NCI-H345 treated with DMSO at 0.1 percent for 48 hours (cell line): ENCODE measurements at regions not wholly inside any gene's neighbourhood (a gene's known extent, or its start where the extent isn't known, plus 50 kb on each side); places are given as distances from the start of the nearest gene placed in this dataset.
A peak's percentile ranks its signal among the peaks of the same experiment; 100 is the strongest.
"Not testable (repeated sequence)": the region's sequence is repeated elsewhere in the genome, so short reads cannot be mapped to it uniquely, and the experiment has no call there.

Experiments
- DNase-seq: peaks from one replicate; lab custom pipeline; 2025; ENCODE audit not compliant: unreplicated experiment; lab: John Stamatoyannopoulos, UW

DNA sequence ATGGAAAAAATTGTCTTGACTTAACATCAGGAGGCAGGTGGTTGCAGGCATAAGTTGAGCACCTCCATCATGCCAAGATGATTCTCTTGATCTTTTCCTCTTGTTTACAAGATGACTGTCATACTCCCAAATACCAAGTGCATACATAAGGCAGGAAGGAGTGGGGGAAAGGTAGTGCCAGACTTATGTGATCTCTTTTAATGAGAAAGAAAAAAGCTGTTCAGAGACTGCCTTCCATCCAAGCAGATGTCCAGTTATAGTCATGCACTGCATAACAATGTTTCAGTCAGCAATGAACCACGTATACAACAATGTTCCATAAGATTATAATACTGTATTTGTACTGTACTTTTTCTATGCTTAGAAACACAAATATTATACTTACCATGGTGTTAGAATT lies 135.7 kb downstream of the EHF start:
- DNase-seq: no peak

DNA sequence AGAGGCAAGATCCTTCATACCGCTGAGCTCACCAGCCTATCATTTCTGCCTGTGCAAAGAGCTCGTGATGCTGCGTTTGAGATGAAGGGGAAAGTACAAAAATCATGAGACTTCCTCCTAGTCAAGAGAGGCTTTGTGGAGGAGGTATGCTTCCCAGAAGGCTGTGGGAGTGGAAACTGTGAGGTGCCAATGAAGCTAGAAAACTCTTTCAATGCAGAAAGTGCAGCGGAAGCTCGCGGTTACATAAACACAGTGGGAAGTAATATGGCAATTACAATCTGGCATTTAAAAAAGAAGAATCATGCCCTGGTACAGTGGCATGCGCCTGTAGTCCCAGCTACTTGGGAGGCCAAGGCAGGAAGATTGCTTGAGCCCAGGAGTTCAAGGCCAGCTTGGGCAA lies 134.8 kb downstream of the EHF start:
- DNase-seq: no peak

DNA sequence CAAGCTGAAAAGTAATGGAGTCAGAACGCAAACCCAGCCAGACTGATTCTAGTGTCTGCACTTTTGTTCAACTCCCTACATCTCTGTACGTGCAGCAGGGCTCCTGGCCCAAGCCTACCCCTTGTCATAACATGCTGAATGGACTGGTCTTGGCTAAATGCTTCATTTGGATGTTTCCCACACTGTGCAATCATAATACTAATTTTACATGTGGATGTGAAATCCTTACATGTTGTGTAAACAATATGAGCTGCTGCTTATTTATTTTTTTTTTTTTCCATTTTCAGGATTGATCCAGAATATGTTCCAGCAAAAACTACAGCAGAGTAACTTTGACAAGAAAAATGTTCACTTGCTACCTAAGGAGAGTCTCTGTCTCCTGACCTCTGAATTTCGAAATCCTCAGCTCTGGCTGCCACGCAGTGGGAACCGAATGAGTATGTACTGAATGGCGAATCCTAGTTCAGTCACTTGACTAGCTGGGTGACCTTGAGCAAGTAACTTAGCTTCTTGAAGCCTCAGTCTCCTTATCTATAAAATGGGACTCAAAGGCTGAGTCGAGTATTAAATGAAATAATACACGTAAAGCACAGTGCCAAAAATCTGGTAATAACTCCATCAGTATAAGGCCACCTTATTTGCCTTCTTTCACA lies 133.4 kb downstream of the EHF start:
- DNase-seq: no peak

DNA sequence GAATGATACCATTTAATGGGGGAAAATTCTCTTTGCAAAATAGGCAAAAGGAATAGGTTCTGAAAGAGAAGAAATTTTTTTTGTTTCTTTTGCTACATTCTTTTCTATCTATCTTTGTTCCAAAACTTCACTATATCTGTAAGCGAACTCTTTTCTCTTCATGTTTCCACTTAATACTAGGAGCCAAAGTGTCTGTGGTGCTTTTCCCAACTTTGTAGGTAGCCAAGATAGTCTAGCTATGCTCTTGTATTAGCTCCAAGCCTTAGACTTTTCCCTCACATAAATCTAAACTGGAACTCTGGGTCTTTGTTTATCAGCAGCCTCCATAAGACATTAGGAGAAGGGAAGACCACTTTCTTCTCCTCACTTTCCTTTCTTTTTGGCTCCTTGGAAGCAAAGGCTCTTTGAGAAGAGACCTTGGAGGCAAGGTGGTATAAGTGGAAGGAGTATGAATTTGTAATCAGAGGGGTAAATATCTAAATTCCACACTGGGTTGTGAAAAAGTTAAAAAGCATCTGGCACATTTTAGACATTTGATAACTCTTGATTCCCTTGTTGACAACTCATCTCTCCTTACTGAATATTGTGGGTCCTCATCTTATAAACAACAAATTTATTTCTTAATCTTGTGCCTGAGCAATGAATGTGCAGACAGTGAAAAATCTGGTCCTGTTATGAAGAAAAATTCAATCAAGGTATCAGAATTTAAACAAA lies 130.0 kb downstream of the EHF start:
- no peak for DNase-seq

DNA sequence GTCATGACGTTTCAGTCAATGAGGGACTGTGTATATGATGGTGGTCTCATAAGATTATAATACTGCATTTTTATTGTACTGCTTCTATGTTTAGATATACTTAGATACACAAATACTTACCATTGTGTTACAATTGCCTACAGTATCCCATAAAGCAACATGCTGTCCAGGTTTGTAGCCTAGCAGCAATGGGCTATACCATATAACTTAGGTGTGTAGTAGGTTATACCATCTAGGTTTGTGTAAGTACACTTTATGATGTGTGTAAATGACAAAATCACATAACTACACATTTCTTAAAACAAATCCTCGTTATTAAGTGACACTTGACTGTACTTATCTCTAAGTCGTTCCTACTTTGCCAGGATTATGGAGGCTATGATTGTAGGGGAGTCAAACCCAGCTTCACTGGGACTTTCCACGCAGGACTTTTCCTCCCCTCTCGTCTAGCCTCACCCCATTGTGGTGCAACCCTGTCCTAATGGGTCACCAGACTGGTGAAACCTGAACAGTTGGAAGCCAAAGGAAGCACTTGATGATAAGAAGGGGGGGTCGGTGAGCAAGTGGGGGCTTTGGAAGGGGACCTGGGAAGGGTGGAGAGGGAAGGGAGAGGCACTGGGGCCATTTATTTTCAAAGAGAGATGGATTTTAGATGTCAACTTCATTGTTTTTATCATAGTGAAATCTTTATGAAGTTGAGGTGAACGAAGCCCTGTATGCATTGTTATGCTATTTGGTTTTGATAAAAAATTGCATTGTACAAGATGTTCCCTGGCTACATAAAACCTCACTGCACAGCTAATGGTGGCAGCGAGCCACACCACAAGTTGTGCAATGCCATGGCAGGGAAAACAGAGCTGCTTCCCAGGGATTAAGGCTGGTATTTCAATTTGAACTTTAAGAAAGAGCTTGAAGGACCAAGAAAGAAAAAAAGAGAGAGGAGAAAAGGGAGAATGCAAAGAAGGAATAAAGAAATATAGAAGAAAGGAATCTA lies 129.1 kb downstream of the EHF start:
- no peak for DNase-seq

DNA sequence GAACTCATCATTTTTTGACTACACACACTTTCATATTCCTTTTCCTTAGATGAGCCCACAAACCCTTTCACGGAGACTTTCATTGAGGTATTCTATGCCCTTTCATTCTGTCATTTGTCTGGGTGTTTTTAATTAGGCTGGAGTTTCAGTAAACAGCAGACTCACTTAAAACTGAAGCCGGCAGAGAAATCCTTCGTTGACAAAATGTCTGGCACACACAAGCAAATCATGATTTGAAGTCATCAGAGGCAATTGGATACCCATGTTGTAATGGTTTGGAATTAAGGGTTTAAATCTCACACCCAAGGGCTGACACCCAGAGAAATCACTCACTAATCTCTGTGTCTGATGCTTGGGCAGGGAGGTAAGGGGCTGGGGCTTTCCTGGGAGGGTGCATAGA lies 127.1 kb downstream of the EHF start:
- no peak for DNase-seq

DNA sequence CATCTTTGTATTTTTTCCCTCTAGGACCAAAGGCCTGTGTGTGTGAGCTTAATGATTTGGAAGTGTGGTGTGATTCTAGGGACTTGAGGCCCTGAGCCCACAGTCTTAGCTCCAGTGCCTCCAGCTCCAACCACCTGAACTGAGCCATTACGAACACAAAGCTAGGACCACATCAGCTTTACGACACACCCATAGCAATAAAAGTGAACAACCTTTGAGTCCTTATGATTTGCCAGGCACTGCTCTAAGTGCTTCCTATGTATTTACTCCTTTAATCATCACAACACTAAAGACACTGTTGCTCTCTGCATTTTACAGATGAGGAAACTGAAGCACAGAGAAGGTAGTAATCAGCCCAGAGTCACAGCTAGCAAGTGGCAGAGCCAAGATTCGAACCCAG lies 126.4 kb downstream of the EHF start:
- no peak for DNase-seq

DNA sequence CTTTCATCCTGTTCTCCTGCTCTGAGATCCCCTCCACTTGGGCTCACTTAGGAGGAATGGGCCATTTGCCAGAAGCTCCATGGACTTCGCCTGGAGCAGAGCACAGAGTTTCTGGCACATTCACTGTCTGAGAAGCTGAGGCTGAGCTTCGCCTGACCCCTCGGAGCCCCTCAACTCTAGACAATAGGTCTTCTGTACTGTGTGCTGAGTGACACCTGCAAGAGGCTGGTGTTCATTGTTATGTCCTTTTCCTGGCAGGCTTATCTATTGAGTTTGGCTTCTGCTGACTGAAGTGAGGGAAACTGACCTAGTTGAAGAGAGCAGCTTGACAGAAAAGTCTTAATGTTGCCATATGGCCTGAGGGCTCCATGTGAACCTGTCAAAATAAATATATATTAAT lies 124.3 kb downstream of the EHF start:
- DNase-seq: peak; percentile 84

DNA sequence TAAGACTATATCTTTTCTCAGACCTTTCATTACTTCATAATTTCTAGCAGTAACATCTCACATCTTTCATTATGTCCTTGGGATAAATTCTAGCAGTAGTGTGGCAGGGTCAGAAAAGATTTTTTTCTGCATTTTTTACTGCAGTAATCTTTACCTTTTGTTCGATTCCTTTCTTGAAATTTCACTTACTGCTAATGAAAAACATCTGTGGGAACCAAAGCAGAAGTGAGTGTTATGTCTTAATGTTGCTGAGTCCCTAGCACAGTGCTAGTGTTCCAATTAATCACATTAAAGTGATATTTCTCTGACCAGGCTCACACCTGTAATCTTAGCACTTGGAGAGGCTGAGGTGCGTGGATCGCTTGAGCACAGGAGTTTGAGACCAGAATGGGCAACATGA lies 123.6 kb downstream of the EHF start:
- no peak for DNase-seq

DNA sequence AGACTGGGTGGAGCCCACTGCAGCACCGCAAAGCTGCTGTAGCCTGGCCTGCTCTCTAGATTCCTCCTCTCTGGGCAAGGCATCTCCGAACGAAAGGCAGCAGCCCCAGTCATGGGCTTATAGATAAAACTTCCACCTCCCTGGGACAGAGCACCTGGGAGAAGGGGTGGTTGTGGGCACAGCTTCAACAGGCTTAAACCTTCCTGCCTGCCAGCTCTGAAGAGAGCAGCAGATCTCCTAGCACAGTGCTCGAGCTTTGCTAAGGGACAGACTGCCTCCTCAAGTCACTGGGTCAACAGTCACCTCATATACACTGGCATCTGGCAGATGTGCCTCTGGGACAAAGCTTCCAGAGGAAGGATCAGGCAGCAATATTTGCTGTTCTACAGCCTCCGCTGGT lies 117.3 kb downstream of the EHF start:
- DNase-seq: no peak

DNA sequence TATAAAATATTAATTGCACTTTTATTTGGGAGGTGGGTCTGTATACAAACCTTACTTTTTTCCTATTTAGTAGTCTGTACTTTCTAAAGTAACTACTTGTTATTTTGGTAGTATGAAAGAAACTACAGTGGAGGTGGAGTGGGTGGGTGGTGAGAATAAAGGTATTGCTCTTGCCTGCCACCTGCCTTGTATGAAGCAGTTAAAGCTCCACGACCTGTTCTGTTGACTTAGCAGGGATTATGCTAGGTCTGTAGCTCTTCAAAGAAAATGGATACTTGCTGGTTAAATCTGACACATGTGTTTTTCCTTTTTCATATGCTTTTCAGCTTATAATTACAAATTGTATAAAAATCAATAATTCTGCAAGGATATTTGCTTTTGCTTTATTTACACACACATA lies 111.9 kb downstream of the EHF start:
- peak; percentile 12 for DNase-seq

DNA sequence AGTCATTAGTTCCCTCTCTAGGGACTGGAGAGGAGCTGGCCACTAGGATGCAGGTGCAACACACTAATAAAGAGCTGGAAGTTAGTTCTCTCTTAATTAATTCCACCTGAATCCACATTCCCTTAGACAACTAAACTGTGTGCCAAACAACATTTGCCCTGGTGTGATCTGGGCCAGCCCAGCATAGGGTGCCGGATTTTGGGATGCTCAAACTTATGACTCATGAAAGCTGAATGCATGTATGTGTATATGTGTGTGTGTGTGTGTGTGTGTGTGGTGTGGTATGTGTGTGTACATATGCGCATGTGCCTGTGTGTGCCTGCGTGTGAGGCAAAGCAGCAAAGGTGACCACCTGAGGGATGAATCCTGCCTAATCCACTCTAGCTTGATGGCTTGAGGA lies 110.7 kb downstream of the EHF start:
- DNase-seq: no peak

DNA sequence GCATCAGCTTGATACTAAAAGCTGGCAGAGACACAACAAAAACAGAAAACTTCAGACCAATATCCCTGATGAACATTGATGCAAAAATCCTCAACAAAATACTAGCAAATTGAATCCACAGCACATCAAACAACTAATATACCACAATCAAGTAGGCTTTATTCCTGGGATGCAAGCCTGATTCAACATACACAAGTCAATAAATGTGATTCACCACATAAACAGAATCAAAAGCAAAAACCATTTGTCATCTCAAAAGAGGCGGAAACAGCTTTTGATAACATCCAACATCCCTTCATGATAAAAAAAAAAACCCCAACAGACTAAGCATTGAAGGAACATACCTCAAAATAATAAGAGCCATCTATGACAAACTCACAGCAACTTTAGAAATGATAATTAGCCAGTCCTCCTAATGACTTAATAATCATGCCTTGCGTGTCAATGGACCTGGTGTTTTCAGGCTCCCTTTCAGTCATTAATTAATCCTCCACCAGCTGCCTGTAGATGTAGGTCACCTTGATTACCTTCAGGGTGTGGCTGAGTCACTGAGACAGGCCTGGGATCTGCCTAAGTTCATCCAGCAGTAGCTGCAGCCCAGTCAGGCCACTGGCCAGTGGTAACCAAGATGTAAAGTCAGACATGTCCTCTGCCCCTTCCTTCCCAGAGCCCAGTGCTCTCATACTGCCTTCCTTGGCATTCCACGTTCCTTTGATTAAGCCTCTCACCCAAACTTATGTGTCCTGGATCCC lies 109.8 kb downstream of the EHF start:
- DNase-seq: no peak

DNA sequence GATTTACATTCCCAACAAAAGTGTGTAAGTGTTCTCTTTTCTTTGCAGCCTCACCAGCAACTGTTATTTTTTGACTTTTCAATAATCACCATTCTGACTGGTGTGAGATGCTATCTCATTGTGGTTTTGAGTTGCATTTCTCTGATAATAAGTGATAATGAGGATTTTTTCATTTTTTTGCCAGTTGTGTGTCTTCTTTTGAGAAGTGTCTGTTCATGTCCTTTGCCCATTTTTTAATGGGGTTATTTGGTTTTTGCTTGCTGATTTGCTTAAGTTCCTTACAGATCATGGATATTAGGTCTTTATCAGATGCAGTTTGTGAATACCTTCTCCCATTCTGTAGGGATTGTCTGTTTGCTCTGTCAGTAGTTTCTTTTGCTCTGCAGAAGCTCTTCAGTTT lies 107.7 kb downstream of the EHF start:
- no peak for DNase-seq

DNA sequence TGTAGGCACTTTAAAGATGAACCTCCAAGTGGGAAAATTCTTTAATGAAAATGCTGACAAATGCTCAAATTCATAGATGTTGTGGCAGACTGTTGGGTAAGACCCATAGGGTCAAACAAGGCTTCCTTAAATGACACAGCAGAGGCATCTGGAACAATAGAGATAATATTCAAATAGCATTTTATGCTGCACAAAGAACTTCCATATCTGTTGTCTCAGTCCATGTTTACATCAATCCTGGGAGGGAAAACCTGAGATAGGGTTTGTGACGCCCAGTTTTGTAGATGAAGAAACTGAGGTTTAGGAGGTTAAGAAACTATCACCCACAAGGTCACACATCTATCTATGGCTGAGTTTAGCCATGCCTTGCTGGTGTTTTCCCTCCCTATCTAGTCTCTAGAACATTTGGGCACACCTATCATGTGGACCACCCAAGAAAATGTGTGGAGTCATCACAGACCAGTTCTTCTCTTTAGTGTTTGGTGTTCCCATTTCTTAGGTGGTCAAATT lies 106.4 kb downstream of the EHF start:
- no peak for DNase-seq

DNA sequence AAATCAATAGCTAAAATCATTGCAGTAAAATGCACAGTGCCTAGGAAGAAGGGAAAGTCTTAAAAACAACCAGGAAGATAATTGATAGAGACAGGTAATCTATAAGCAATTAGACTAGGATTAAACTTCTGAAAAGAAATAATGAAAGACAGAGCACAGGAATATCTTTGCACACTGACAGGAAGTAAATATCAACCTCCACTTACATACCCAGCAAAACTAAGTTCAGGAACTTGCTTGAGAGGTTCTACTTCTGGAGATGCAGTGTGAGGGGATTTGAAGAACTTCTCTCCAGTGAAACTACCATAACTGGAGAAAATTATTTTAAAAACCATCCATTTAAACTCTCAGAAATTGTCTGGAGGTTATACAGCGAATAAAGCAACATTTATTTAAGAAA lies 104.1 kb downstream of the EHF start:
- no peak for DNase-seq

DNA sequence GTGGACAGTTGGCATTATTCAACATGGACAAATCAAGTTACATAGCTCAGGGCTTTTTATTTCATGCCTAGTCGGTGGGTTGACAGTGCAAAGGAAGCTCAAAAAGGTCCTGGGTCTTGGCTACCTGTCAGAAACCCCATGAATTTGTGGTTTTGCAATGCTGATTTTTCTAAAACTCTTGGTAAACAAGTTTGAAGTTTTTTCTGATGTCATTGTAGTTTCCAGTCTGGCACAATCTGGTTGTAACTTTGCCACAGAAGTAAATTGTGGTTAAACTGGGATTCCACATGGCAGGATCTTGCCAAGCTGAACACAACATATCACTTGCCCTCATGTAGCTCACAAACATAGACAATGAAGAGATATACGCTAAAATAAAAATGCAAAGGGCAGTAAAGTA lies 100.8 kb downstream of the EHF start:
- no peak for DNase-seq

DNA sequence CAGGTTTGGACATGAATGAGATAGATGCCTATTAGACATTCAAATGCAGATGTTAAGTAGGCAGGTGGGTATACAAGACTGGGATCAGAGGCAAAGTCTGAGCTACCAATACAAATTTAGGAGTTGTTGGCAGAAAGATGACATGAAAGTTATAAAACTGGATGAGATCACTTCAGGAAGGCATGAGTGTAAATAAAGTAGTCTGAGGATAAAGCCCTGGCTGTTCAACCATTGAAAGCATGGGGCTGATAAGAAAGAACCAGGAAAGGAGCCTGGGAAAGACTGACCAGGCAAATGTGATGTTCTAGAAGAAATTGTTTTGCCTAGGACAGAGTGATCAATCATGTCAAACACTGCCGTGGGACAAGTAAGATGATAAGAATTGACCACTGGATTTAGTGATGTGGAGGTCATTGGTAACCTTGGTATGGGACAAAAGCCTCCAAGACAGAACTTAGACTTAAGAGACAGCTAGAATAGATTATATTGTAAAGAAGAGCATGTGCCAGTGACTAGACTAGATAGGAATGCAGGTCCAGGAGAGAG lies 98.5 kb downstream of the EHF start:
- no peak for DNase-seq

DNA sequence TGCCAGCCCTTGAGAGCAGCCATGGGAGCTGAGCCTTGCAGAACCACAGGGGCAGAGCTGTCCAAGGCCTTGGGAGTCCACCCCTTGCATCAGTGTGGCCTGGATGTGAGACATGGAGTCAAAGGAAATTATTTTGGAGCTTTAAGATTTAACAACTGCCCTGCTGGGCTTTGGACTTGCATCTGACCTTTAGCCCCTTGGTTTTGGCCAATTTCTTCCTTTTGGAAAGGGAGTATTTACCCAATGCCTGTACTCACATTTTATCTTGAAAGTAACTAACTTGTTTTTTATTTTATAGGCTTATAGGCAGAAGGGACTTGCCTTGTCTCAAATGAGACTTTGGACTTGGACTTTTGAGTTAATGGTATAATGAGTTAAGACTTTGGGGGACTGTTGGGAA lies 92.7 kb downstream of the EHF start:
- not testable (repeated sequence) for DNase-seq
